ENCODE measurements at regions not wholly inside any gene's neighbourhood (a gene's known extent, or its start where the extent isn't known, plus 50 kb on each side); places are given as distances from the start of the nearest gene placed in this dataset.

DNA sequence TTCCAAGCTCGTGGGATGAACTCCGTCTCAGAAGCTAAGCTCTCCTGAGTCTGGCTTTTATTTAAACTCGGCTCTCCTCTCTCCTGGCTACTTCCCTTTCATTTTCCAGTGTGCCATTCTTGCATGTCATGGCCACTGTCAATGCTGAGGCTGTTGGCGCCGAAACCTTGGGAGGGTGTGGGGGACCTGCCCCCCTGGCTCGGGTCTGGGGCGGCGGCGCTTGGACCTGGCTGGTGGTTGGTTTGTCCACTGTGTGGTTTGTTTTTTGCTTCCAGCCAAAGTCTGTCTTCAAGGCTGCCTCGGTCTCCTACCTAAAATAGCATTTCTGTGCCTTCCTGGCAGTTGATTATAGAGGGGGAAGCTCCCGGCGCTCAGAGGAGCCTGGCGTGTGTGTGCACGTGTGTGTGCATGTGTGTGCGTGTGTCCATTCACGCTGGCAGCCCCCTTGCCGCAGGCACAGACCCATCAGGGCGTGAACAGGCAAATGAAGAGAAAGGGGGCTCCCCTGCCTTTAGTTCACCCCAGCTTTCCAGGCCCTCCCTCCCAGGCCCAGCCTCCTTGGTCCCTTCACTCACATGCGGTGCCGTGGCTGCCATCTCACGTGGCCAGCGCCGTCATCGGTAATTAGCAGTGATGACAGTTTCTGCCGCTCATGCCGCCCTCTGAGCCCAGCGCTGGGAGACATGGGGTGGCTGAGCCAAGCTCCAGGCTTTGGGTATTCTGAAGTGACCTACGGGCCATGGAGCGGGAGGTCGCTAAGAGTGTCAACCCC, 179.9 kb downstream of the SEC14L1 start (continued):
- TF ChIP-seq, protein P1, sequence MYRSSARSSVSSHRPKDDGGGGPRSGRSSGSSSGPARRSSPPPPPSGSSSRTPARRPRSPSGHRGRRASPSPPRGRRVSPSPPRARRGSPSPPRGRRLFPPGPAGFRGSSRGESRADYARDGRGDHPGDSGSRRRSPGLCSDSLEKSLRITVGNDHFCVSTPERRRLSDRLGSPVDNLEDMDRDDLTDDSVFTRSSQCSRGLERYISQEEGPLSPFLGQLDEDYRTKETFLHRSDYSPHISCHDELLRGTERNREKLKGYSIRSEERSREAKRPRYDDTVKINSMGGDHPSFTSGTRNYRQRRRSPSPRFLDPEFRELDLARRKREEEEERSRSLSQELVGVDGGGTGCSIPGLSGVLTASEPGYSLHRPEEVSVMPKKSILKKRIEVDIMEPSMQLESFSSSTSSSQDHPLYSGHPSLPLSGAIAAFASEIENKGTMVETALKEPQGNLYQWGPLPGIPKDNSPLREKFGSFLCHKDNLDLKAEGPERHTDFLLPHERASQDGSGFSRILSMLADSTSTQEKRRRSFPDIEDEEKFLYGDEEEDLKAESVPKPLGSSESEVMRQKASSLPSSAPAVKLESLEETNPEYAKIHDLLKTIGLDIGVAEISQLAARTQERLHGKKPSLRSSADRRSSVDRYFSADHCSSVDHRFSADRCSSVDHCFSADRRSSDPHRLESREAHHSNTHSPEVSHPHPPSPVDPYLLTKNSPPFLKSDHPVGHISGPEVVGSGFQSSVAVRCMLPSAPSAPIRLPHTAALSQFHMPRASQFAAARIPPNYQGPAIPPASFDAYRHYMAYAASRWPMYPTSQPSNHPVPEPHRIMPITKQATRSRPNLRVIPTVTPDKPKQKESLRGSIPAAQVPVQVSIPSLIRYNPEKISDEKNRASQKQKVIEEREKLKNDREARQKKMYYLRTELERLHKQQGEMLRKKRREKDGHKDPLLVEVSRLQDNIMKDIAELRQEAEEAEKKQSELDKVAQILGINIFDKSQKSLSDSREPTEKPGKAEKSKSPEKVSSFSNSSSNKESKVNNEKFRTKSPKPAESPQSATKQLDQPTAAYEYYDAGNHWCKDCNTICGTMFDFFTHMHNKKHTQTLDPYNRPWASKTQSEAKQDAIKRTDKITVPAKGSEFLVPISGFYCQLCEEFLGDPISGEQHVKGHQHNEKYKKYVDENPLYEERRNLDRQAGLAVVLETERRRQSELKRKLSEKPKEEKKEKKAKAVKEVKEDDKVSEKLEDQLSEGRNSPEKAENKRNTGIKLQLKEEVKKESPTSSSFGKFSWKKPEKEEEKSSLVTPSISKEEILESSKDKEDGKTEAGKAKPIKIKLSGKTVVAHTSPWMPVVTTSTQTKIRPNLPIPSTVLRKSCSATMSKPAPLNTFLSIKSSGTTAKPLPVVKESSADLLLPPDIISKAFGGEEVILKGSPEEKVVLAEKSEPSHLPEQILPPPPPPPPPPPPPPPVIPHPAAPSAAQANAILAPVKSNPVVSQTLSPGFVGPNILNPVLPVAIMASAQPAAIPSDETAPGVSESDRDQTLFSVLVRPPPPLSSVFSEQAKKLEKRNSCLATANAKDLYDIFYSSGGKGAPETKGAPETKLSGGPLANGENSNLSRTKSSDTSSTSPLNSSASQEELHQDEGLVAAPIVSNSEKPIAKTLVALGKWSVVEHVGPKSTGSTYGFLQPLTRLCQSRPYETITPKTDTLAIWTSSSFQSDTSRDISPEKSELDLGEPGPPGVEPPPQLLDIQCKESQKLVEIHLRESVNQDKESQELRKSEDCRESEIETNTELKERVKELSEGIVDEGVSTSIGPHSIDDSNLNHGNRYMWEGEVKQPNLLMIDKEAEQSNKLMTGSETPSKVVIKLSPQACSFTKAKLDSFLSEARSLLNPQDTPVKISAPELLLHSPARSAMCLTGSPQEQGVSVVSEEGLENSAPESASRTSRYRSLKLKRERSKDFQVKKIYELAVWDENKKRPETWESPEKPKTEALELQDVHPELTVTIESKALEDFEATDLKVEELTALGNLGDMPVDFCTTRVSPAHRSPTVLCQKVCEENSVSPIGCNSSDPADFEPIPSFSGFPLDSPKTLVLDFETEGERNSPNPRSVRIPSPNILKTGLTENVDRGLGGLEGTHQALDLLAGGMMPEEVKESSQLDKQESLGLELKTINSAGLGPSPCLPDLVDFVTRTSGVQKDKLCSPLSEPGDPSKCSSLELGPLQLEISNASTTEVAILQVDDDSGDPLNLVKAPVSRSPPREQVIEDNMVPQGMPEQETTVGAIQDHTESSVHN (IDR thresholded peaks at IDR 0.05; ENCODE audit: borderline replicate concordance in 1 of 2, low read depth in 1 of 2), result peak in 1 of 2 experiments; percentile 43; a peak in 1 of 4 replicates
- peak; percentile 61; the same call in 1 of the 2 replicates for TF ChIP-seq MTA3 (IDR thresholded peaks at IDR 0.05; ENCODE audit: borderline replicate concordance)
- TF ChIP-seq, protein P2, sequence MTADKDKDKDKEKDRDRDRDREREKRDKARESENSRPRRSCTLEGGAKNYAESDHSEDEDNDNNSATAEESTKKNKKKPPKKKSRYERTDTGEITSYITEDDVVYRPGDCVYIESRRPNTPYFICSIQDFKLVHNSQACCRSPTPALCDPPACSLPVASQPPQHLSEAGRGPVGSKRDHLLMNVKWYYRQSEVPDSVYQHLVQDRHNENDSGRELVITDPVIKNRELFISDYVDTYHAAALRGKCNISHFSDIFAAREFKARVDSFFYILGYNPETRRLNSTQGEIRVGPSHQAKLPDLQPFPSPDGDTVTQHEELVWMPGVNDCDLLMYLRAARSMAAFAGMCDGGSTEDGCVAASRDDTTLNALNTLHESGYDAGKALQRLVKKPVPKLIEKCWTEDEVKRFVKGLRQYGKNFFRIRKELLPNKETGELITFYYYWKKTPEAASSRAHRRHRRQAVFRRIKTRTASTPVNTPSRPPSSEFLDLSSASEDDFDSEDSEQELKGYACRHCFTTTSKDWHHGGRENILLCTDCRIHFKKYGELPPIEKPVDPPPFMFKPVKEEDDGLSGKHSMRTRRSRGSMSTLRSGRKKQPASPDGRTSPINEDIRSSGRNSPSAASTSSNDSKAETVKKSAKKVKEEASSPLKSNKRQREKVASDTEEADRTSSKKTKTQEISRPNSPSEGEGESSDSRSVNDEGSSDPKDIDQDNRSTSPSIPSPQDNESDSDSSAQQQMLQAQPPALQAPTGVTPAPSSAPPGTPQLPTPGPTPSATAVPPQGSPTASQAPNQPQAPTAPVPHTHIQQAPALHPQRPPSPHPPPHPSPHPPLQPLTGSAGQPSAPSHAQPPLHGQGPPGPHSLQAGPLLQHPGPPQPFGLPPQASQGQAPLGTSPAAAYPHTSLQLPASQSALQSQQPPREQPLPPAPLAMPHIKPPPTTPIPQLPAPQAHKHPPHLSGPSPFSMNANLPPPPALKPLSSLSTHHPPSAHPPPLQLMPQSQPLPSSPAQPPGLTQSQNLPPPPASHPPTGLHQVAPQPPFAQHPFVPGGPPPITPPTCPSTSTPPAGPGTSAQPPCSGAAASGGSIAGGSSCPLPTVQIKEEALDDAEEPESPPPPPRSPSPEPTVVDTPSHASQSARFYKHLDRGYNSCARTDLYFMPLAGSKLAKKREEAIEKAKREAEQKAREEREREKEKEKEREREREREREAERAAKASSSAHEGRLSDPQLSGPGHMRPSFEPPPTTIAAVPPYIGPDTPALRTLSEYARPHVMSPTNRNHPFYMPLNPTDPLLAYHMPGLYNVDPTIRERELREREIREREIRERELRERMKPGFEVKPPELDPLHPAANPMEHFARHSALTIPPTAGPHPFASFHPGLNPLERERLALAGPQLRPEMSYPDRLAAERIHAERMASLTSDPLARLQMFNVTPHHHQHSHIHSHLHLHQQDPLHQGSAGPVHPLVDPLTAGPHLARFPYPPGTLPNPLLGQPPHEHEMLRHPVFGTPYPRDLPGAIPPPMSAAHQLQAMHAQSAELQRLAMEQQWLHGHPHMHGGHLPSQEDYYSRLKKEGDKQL (CRISPR knock-in tag; IDR thresholded peaks at IDR 0.05; ENCODE audit: borderline replicate concordance), result peak; percentile 59; the same call in 1 of the 2 replicates
- TF ChIP-seq, protein P3, sequence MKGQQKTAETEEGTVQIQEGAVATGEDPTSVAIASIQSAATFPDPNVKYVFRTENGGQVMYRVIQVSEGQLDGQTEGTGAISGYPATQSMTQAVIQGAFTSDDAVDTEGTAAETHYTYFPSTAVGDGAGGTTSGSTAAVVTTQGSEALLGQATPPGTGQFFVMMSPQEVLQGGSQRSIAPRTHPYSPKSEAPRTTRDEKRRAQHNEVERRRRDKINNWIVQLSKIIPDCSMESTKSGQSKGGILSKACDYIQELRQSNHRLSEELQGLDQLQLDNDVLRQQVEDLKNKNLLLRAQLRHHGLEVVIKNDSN (CRISPR knock-in tag; IDR thresholded peaks at IDR 0.05), result peak; percentile 93
- TF ChIP-seq, protein P4, sequence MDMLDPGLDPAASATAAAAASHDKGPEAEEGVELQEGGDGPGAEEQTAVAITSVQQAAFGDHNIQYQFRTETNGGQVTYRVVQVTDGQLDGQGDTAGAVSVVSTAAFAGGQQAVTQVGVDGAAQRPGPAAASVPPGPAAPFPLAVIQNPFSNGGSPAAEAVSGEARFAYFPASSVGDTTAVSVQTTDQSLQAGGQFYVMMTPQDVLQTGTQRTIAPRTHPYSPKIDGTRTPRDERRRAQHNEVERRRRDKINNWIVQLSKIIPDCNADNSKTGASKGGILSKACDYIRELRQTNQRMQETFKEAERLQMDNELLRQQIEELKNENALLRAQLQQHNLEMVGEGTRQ (CRISPR knock-in tag; IDR thresholded peaks at IDR 0.05), result peak; percentile 78
